Upper lobe of left lung (tissue), 6 donors: ENCODE measurements at regions not wholly inside any gene's neighbourhood (a gene's known extent, or its start where the extent isn't known, plus 50 kb on each side); places are given as distances from the start of the nearest gene placed in this dataset.

Source experiments
- ATAC-seq, 2 donors: fragments of 200-7000 bp; cut with Tn5 transposase; one replicate each; pipeline ENCODE4 v1.9.1; 2022; ENCODE audit warnings: mild to moderate bottlenecking in 2 of 2, moderate library complexity in 2 of 2; ENCODE audit not compliant: low FRiP score in 2 of 2
- DNase-seq, 2 donors: peaks; one replicate each; pipeline ENCODE4 v3.0.0-alpha.2; 2019 to 2020
- H3K27ac ChIP-seq, 4 donors: fragments of 200-600 bp; sonication (generic); one replicate each; pipeline ENCODE4 v1.5.1; 2016 to 2019
- H3K27me3 ChIP-seq, 4 donors: fragments of 200-600 bp; sonication (generic); one replicate each; pipeline ENCODE4 v1.5.1; 2017 to 2019
- H3K36me3 ChIP-seq, 4 donors: fragments of 200-600 bp; sonication (generic); one replicate each; pipeline ENCODE4 v1.5.1; 2016 to 2019
- H3K4me1 ChIP-seq, 4 donors: fragments of 200-600 bp; sonication (generic); one replicate each; pipeline ENCODE4 v1.5.1; 2018 to 2019
- H3K4me3 ChIP-seq, 4 donors: fragments of 200-600 bp; sonication (generic); one replicate each; pipeline ENCODE4 v1.5.1; 2017 to 2019; ENCODE audit warnings: mild to moderate bottlenecking in 2 of 4, moderate library complexity in 1 of 4
- H3K9me3 ChIP-seq, 4 donors: fragments of 200-600 bp; sonication (generic); one replicate each; pipeline ENCODE4 v1.5.1; 2018 to 2019
- CTCF ChIP-seq, 6 experiments: fragments of 450-650 bp in 4 of 6; fragments of 200-600 bp in 2 of 6; sonication (generic) in 2 of 6; IDR thresholded peaks; one replicate each; pipeline ENCODE4 v1.5.1; 2016 to 2019; ENCODE audit warnings: antibody characterized with exemption in 6 of 6
- EP300 ChIP-seq, 4 donors: sonication (generic); formaldehyde crosslinking; IDR thresholded peaks; one replicate each; pipeline ENCODE4 v1.5.1; 2017; ENCODE audit warnings: antibody characterized with exemption in 4 of 4, control low read depth in 2 of 4
- POLR2A ChIP-seq, 4 donors: fragments of 450-650 bp; IDR thresholded peaks; one replicate each; pipeline ENCODE4 v1.5.1; 2016 to 2017; ENCODE audit warnings: antibody characterized with exemption in 4 of 4, mild to moderate bottlenecking in 2 of 4
- POLR2AphosphoS5 ChIP-seq, 2 donors: sonication (generic); formaldehyde crosslinking; IDR thresholded peaks; one replicate each; pipeline ENCODE4 v1.5.1; 2017; ENCODE audit warnings: antibody characterized with exemption in 2 of 2
- WGBS, 2 donors: methylation state at CpG; one replicate each; pipeline ENCODE4 v1.1.5; 2017 to 2018; 5-methylcytosine and 5-hydroxymethylcytosine counted together
- donor health status: DM: no; HTN: no; CAD: no; lungs with moderate emphysema.
- donor health status: DM: no; HTN: yes; CAD: no; lungs with severe emphysema.

GRCh38 chr5:164301708-164302107 lies 796.3 kb downstream of the MAT2B start:
- H3K9me3 ChIP-seq = no peaks in the 10 kb centered on the region
- no peaks in the 10 kb centered on the region for H3K4me1 ChIP-seq
- no peak overlapping the region for H3K4me3 ChIP-seq
- no peak for TF ChIP-seq POLR2AphosphoS5 (IDR thresholded peaks at IDR 0.05)
- TF ChIP-seq POLR2A (IDR thresholded peaks at IDR 0.05) = no peak
- TF ChIP-seq CTCF (IDR thresholded peaks at IDR 0.05) = no peak
- TF ChIP-seq EP300 (IDR thresholded peaks at IDR 0.05) = no peak
- H3K27me3 ChIP-seq = no peaks in the 10 kb centered on the region
- no peaks in the 10 kb centered on the region for H3K36me3 ChIP-seq
- ATAC-seq (no peak), DNase-seq (no peak)
- WGBS, 2 donors = 91% methylated on average over 3 of the region's 3 CpGs
- no peak overlapping the region for H3K27ac ChIP-seq

DNA sequence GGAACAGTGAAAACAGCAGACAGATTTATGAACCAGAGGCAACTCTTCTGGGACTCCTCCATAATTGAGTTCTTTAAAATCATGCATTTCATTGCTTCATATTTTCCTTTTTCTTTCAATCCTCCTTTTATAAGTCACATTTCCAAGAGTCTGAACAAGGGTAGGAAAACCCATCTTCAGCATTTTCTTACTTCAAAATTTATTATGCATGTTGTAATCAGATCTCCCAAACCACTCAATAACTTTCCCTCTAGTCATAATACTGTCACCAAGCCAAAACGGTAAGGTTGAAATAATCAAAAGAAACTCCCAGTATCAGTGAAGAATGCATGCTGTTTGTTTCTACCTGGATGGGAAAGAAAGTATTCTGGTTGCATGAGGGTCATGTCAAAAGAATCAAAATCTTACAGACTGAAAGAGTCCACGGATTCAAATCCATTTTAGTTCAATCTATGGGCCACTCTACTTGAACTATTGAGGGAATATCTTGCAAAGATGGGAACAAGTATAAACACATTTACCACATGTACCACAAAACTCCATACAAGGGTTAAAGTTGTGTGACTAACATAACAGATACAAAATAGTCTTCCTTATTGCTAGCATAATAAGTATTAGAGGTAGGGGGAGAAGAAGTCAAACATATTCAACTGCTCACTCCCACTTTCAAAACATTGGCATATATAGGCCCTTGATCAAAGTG lies 797.3 kb downstream of the MAT2B start:
- no peak overlapping the region for H3K4me3 ChIP-seq
- H3K27ac ChIP-seq = no peak overlapping the region
- DNase-seq = no peak
- H3K36me3 ChIP-seq = no peaks in the 10 kb centered on the region
- no peaks in the 10 kb centered on the region for H3K4me1 ChIP-seq
- 46 to 59% methylated on average over 2 of the region's 2 CpGs for WGBS, 2 donors
- no peaks in the 10 kb centered on the region for H3K27me3 ChIP-seq
- no peaks in the 10 kb centered on the region for H3K9me3 ChIP-seq
- ATAC-seq = no peak
- TF ChIP-seq CTCF (IDR thresholded peaks at IDR 0.05) = no peak
- TF ChIP-seq EP300 (IDR thresholded peaks at IDR 0.05) = no peak
- no peak for TF ChIP-seq POLR2AphosphoS5 (IDR thresholded peaks at IDR 0.05)
- TF ChIP-seq POLR2A (IDR thresholded peaks at IDR 0.05) = no peak

DNA sequence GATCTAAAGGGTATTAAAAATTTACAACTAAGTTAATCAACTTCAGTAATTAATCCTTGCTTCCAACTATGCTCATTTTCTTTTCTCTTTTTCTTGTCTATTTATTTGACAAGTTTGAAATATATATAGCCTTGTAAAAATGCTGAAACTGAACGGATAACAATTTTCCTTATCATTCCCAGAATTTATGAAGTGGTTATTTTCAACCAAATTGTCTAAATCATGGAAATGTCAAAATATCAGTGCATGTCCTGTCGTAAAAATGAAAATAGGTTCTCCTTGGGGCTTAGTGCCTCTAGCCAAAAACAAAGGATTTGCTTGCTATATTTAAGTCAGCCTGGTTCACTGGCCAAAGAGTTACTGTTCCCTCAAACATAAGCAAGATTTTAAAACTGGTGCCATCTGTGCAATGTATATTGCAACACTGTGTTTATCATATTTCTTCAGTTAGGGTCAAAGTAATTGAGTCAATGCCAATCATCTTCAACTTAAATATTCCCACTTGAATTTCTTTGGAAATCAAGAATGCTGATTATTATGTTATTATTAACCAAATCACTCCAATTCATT lies 798.3 kb downstream of the MAT2B start:
- Histone ChIP-seq H3K4me1 (no peaks in the 10 kb centered on the region), H3K36me3 (no peaks in the 10 kb centered on the region), H3K9me3 (no peaks in the 10 kb centered on the region), H3K27me3 (no peaks in the 10 kb centered on the region), H3K4me3 (no peak overlapping the region), H3K27ac (no peak overlapping the region)
- no peak for ATAC-seq
- TF ChIP-seq CTCF (IDR thresholded peaks at IDR 0.05) (no peak), POLR2A (IDR thresholded peaks at IDR 0.05) (no peak)
- 66 to 67% methylated on average over 2 of the region's 2 CpGs for WGBS, 2 donors
- DNase-seq = no peak

DNA sequence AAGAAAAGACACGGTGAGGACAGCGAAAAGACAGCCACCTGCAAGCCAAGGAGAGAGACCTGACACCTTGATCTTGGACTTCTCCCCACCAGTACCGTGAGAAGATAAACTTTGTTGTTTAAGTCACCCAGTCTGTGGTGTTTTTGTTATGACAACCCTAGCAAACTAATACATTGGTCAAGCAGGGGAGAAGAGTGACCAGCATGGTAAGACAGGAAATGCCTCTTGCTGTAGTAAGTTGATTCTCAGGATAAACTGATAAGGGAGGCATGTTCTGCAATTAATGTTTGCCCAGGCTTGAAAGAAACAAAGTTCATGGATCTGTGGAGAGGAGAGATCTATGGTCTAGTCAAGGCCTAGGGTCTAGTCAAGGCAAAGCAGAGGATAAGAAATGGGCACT lies 801.2 kb downstream of the MAT2B start:
- TF ChIP-seq POLR2AphosphoS5 (IDR thresholded peaks at IDR 0.05) (no peak), CTCF (IDR thresholded peaks at IDR 0.05) (no peak), EP300 (IDR thresholded peaks at IDR 0.05) (no peak), POLR2A (IDR thresholded peaks at IDR 0.05) (no peak)
- H3K27ac ChIP-seq = no peak overlapping the region
- WGBS, 2 donors = 79 to 91% methylated on average over 3 of the region's 3 CpGs
- no peaks in the 10 kb centered on the region for H3K9me3 ChIP-seq
- H3K4me1 ChIP-seq = no peaks in the 10 kb centered on the region
- ATAC-seq (no peak), DNase-seq (no peak)
- H3K27me3 ChIP-seq = no peaks in the 10 kb centered on the region
- no peak overlapping the region for H3K4me3 ChIP-seq
- H3K36me3 ChIP-seq = no peaks in the 10 kb centered on the region

- no peak overlapping the region for H3K27ac ChIP-seq
- H3K4me1 ChIP-seq = no peaks in the 10 kb centered on the region
- no peak for DNase-seq
- TF ChIP-seq CTCF (IDR thresholded peaks at IDR 0.05) (no peak), POLR2A (IDR thresholded peaks at IDR 0.05) (no peak), POLR2AphosphoS5 (IDR thresholded peaks at IDR 0.05) (no peak), EP300 (IDR thresholded peaks at IDR 0.05) (no peak)
- H3K27me3 ChIP-seq = no peaks in the 10 kb centered on the region
- no peak for ATAC-seq
- H3K4me3 ChIP-seq = no peak overlapping the region
- H3K36me3 ChIP-seq = no peaks in the 10 kb centered on the region
- H3K9me3 ChIP-seq = no peaks in the 10 kb centered on the region
- 83 to 90% methylated on average over 5 of the region's 5 CpGs for WGBS, 2 donors
These were observed 807.4 kb downstream of the MAT2B start for GRCh38 chr5:164312801-164313200.
